Gastrocnemius medialis (tissue), 4 donors: ENCODE measurements at regions not wholly inside any gene's neighbourhood (a gene's known extent, or its start where the extent isn't known, plus 50 kb on each side); places are given as distances from the start of the nearest gene placed in this dataset.
"Not testable (repeated sequence)": the region's sequence is repeated elsewhere in the genome, so short reads cannot be mapped to it uniquely, and the experiment has no call there.

Source experiments
- ATAC-seq, 2 donors: fragments of 150-250 bp; one replicate each; pipeline ENCODE4 v1.9.1; 2016
- DNase-seq, 2 donors: peaks; one replicate each; pipeline ENCODE4 v3.0.0-alpha.2; 2019
- H3K27ac ChIP-seq, 4 donors: fragments of 200-600 bp; sonication (generic); 1 replicate in 1 of 4; 2 replicates in 3 of 4; pipeline ENCODE4 v1.5.1; 2016 to 2018; ENCODE audit warnings: mild to moderate bottlenecking in 2 of 4, moderate library complexity in 1 of 4
- H3K27me3 ChIP-seq, 3 donors: fragments of 200-600 bp; sonication (generic) in 2 of 3; 1 replicate in 1 of 3; 2 replicates in 2 of 3; pipeline versions ENCODE4 v1.5.1 to v1.6.0; 2016 to 2019; ENCODE audit warnings: mild to moderate bottlenecking in 1 of 3, moderate library complexity in 1 of 3
- H3K36me3 ChIP-seq, 2 donors: fragments of 200-600 bp; sonication (generic) in 1 of 2; one replicate each; pipeline ENCODE4 v1.5.1; 2017 to 2018
- H3K4me1 ChIP-seq, 2 donors: fragments of 200-600 bp; sonication (generic) in 1 of 2; one replicate each; pipeline ENCODE4 v1.5.1; 2016 to 2017; ENCODE audit warnings: mild to moderate bottlenecking in 2 of 2
- H3K4me3 ChIP-seq, 4 donors: fragments of 200-600 bp; sonication (generic) in 3 of 4; 1 replicate in 1 of 4; 2 replicates in 3 of 4; pipeline ENCODE4 v1.5.1; 2016 to 2019; ENCODE audit warnings: mild to moderate bottlenecking in 2 of 4
- H3K9me3 ChIP-seq, 3 donors: fragments of 200-600 bp; sonication (generic) in 2 of 3; 1 replicate in 1 of 3; 2 replicates in 2 of 3; pipeline ENCODE4 v1.5.1; 2016 to 2019
- POLR2A ChIP-seq, 2 donors: fragments of 450-650 bp; IDR thresholded peaks; one replicate each; pipeline ENCODE4 v1.6.1; 2017; ENCODE audit warnings: antibody characterized with exemption in 2 of 2, mild to moderate bottlenecking in 2 of 2, moderate library complexity in 2 of 2
- in situ Hi-C, 4 donors: fragments of 200-750 bp; cut with MboI; loops; one replicate each; pipeline versions ENCODE4 v1.15.0 to v1.8.0; 2017; ENCODE audit warnings: low sequenced_read_pairs in 4 of 4
- intact Hi-C: fragments of 100-400 bp; cut with DNase I; formaldehyde crosslinking; loops from one replicate; pipeline ENCODE4 v1.15.1; 2023; ENCODE audit warnings: low total_unique reads
- TF ChIP-seq, protein P1 (sequence below), 5 experiments: fragments of 450-650 bp in 3 of 5; fragments of 200-600 bp in 2 of 5; sonication (generic) in 2 of 5; IDR thresholded peaks in 4 of 5; conservative IDR thresholded peaks in 1 of 5; 1 replicate in 4 of 5; 2 replicates in 1 of 5; pipeline ENCODE4 v1.5.1; 2016 to 2019; ENCODE audit warnings: antibody characterized with exemption in 5 of 5, mild to moderate bottlenecking in 3 of 5, moderate library complexity in 3 of 5

DNA sequence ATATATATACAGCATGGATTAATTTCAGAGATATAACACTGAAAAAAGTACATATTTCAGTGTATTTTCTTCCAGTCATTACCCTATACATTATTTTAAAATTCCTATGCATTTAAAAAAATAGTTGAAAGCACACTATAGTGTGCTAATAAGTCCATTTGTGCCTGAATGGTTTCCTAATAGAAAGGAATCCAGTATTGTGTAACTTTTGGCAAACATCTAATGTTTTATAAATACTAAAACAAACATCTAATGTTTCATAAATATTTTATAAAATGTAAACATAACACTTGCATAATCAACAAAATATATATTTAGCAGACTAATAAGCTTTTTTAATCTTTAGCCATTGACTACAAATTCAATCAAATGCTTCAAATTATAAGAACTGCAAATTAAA is 126.6 kb upstream of the FIBIN start:
- TF ChIP-seq, protein P1, sequence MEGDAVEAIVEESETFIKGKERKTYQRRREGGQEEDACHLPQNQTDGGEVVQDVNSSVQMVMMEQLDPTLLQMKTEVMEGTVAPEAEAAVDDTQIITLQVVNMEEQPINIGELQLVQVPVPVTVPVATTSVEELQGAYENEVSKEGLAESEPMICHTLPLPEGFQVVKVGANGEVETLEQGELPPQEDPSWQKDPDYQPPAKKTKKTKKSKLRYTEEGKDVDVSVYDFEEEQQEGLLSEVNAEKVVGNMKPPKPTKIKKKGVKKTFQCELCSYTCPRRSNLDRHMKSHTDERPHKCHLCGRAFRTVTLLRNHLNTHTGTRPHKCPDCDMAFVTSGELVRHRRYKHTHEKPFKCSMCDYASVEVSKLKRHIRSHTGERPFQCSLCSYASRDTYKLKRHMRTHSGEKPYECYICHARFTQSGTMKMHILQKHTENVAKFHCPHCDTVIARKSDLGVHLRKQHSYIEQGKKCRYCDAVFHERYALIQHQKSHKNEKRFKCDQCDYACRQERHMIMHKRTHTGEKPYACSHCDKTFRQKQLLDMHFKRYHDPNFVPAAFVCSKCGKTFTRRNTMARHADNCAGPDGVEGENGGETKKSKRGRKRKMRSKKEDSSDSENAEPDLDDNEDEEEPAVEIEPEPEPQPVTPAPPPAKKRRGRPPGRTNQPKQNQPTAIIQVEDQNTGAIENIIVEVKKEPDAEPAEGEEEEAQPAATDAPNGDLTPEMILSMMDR (IDR thresholded peaks at IDR 0.05 in 4 of 5, conservative IDR thresholded peaks at IDR 0.05 in 1 of 5) = no peak
- TF ChIP-seq POLR2A (IDR thresholded peaks at IDR 0.05) = no peak
- in situ Hi-C loops (no loop called here), intact Hi-C loops (no loop called here)

DNA sequence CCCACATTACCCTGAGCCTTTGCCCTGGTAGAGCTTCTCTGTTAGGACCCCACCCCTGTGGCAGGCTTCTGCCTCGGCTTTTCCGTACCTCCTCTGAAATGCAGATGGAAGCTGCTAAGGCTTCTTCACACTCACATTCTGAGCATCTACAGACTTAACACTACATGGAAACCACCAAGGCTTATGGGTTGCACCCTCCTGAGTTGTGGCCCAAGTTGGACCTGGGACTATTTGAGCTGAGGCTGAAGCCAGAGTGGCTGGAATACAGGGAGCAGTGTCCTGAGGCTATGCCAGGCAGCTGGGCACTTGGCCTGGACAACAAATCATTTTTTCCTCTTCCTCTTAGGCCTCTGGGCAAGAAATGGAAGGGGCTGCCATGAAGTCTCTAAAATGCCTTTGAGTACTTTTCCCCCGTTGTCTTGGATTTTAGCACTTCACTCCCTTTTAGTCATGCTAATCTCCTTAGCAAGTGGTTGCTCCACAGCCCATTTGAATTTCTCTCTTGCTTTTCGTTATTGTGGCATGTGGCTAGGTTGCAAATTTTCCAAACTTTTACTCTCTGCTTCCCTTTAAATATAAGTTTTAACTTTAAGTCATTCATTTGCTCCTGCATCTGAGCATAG is 114.8 kb upstream of the FIBIN start:
- H3K36me3 ChIP-seq = no peaks in the 10 kb centered on the region
- no peak for ATAC-seq
- H3K9me3 ChIP-seq = no peaks in the 10 kb centered on the region
- no peaks in the 10 kb centered on the region for H3K27me3 ChIP-seq
- H3K4me3 ChIP-seq = no peak overlapping the region
- no peaks in the 10 kb centered on the region for H3K4me1 ChIP-seq
- H3K27ac ChIP-seq = no peak overlapping the region
- intact Hi-C loops (no loop called here), in situ Hi-C loops (no loop called here)
- DNase-seq = no peak
- TF ChIP-seq POLR2A (IDR thresholded peaks at IDR 0.05) = no peak
- TF ChIP-seq, protein P1 (IDR thresholded peaks at IDR 0.05 in 4 of 5, conservative IDR thresholded peaks at IDR 0.05 in 1 of 5) = no peak

More for the DNA sequence above, 126.6 kb upstream of the FIBIN start:
- Histone ChIP-seq H3K4me3 (no peak overlapping the region), H3K4me1 (peaks cover 0 to 5% of the 10 kb centered on the region in 2 donors), H3K27me3 (no peaks in the 10 kb centered on the region), H3K27ac (no peak overlapping the region), H3K36me3 (no peaks in the 10 kb centered on the region), H3K9me3 (no peaks in the 10 kb centered on the region)
- ATAC-seq = no peak
- no peak for DNase-seq

DNA sequence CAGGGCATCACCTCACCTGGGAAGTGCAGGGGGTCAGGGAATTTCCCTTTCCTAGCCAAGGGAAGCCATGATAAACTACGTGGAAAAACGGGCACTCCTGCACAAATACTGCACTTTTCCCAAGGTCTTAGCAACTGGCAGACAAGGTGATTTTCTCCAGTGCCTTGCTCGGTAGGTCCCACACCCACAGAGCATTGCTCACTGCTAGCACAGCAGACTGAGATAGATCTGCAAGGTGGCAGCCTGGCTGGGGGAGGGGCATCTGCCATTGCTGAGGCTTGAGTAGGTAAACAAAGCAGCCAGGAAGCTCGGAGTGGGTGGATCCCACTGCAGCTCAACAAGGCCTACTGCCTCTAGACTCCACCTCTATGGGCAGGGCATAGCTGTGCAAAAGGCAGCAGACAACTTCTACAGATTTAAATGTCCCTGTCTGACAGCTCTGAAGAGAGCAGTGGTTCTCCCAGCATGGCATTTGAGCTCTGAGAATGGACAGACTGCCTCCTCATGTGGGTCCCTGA is 111.5 kb upstream of the FIBIN start:
- H3K4me1 ChIP-seq, ATAC-seq, H3K36me3 ChIP-seq, H3K27me3 ChIP-seq, H3K9me3 ChIP-seq, in situ Hi-C loops, intact Hi-C loops, H3K4me3 ChIP-seq, H3K27ac ChIP-seq, DNase-seq: not testable (repeated sequence)

DNA sequence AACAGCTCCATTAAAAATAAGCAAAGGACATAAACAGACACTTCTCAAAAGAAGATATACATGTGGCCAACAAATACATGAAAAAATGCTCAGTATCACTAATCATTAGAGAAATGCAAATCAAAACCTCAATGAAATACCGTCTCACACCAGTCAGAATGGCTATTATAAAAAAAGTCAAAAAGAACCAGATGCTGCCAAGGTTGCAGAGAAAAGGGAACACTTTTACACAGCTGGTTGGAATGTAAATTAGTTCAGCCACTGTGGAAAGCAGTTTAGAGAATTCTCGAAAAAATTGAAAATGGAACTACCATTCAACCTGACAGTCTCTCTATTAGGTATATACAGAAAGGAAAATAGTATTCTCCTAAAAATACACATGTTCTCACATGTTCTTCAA is 102.4 kb upstream of the FIBIN start:
- no peaks in the 10 kb centered on the region for H3K9me3 ChIP-seq
- H3K27ac ChIP-seq = no peak overlapping the region
- TF ChIP-seq, protein P1 (IDR thresholded peaks at IDR 0.05 in 4 of 5, conservative IDR thresholded peaks at IDR 0.05 in 1 of 5) = no peak
- TF ChIP-seq POLR2A (IDR thresholded peaks at IDR 0.05) = no peak
- H3K4me3 ChIP-seq = no peak overlapping the region
- intact Hi-C loops (no loop called here), in situ Hi-C loops (no loop called here)
- no peak for DNase-seq
- H3K36me3 ChIP-seq = no peaks in the 10 kb centered on the region
- no peaks in the 10 kb centered on the region for H3K4me1 ChIP-seq
- H3K27me3 ChIP-seq = no peaks in the 10 kb centered on the region
- no peak for ATAC-seq

GRCh38 chr11:26896719-26897118 is 97.2 kb upstream of the FIBIN start:
- H3K4me3 ChIP-seq = no peak overlapping the region
- H3K27me3 ChIP-seq = no peaks in the 10 kb centered on the region
- ATAC-seq (no peak), DNase-seq (no peak)
- H3K4me1 ChIP-seq = no peaks in the 10 kb centered on the region
- intact Hi-C loops (no loop called here), in situ Hi-C loops (no loop called here)
- TF ChIP-seq, protein P1 (IDR thresholded peaks at IDR 0.05 in 4 of 5, conservative IDR thresholded peaks at IDR 0.05 in 1 of 5) = no peak
- TF ChIP-seq POLR2A (IDR thresholded peaks at IDR 0.05) = no peak
- H3K27ac ChIP-seq = no peak overlapping the region
- no peaks in the 10 kb centered on the region for H3K36me3 ChIP-seq
- H3K9me3 ChIP-seq = no peaks in the 10 kb centered on the region
